Kidney glomerular epithelial cell (primary cell): ENCODE measurements at regions not wholly inside any gene's neighbourhood (a gene's known extent, or its start where the extent isn't known, plus 50 kb on each side); places are given as distances from the start of the nearest gene placed in this dataset.

Experiments used
- DNase-seq: peaks from one replicate; lab custom pipeline; 2025; lab: John Stamatoyannopoulos, UW

- no peak for DNase-seq
Observed at GRCh38 chr21:43302769-43303168, 124.2 kb downstream of the SIK1 start.

- DNase-seq = no peak
Observed at GRCh38 chr21:43302062-43302700, 124.8 kb downstream of the SIK1 start.

GRCh38 chr21:43301409-43302061 is 125.4 kb downstream of the SIK1 start:
- DNase-seq = no peak

GRCh38 chr21:43300496-43301408 is 126.2 kb downstream of the SIK1 start:
- DNase-seq = no peak

GRCh38 chr21:43299441-43300277 is 127.3 kb downstream of the SIK1 start:
- DNase-seq = no peak

GRCh38 chr21:43298546-43299440 is 128.1 kb downstream of the SIK1 start:
- no peak for DNase-seq

- no peak for DNase-seq
Observed at GRCh38 chr21:43297989-43298388, 128.9 kb downstream of the SIK1 start.

GRCh38 chr21:43297391-43297981 is 128.7 kb downstream of the CRYAA start:
- DNase-seq = no peak

GRCh38 chr21:43295066-43295958 is 126.5 kb downstream of the CRYAA start:
- no peak for DNase-seq

GRCh38 chr21:43294194-43294902 is 125.5 kb downstream of the CRYAA start:
- no peak for DNase-seq

GRCh38 chr21:43292866-43293142 is 124.0 kb downstream of the CRYAA start:
- DNase-seq = no peak

GRCh38 chr21:43292041-43292865 is 123.4 kb downstream of the CRYAA start:
- DNase-seq = no peak

- DNase-seq = no peak
Observed at GRCh38 chr21:43291347-43291950, 122.6 kb downstream of the CRYAA start.

GRCh38 chr21:43290421-43291346 is 121.9 kb downstream of the CRYAA start:
- no peak for DNase-seq

GRCh38 chr21:43289966-43290365 is 121.2 kb downstream of the CRYAA start:
- no peak for DNase-seq

GRCh38 chr21:43289442-43289841 is 120.6 kb downstream of the CRYAA start:
- DNase-seq = no peak
